HepG2 (cell line): ENCODE measurements at regions not wholly inside any gene's neighbourhood (a gene's known extent, or its start where the extent isn't known, plus 50 kb on each side); places are given as distances from the start of the nearest gene placed in this dataset.

Source experiments
- ATAC-seq: fragments of 200-7000 bp; cut with Tn5 transposase; 3 replicates; pipeline ENCODE4 v1.9.1; 2020; ENCODE audit warnings: mild to moderate bottlenecking, moderate library complexity
- BruUV-seq: library from RNA; stranded (reverse); fragments of 400-500 nt; replicated peaks from 2 replicates; lab custom pipeline; 2021; lab: Mats Ljungman, UMichigan
- CTCF ChIA-PET: fragments of 300-600 bp; formaldehyde crosslinking; extraction: SDS; loops from one replicate; lab custom pipeline; 2021; ENCODE audit warnings: low total read pairs, inconsistent platforms, low intra/inter-chr PET ratio; lab: Yijun Ruan, JAX
- POLR2A ChIA-PET: fragments of 350-600 bp; sonication (Branson Sonifier 250); formaldehyde crosslinking; loops from one replicate; lab custom pipeline; 2020; ENCODE audit warnings: antibody characterized with exemption, inconsistent platforms; lab: Yijun Ruan, JAX
- DNase-seq: peaks from one replicate; pipeline ENCODE4 v3.0.0-alpha.2; 2015; ENCODE audit warnings: low spot score
- FAIRE-seq: peaks from 3 replicates; lab custom pipeline; 2011; peaks lifted over from hg19 to GRCh38; lab: Jason Lieb, UNC
- H2AFZ ChIP-seq: one replicate; pipeline ENCODE4 v1.6.1; 2011; ENCODE audit warnings: low read length, inconsistent platforms
- H3K27ac ChIP-seq: fragments of 300-600 bp; 3 replicates; pipeline ENCODE4 v1.8.0; 2011; ENCODE audit warnings: mixed run types, mild to moderate bottlenecking, mixed read lengths, low read length, inconsistent platforms; ENCODE audit not compliant: insufficient read depth; ENCODE audit errors: extremely low read length
- H3K27me3 ChIP-seq, 2 experiments: fragments of 200-600 bp in 1 of 2; 2 replicates in 1 of 2; 3 replicates in 1 of 2; pipeline versions ENCODE4 v1.6.0 to v1.8.0; 2011; ENCODE audit warnings: low read length in 2 of 2, mild to moderate bottlenecking in 2 of 2, moderate library complexity in 2 of 2, inconsistent platforms in 1 of 2; ENCODE audit not compliant: insufficient read depth in 2 of 2, control insufficient read depth in 1 of 2
- H3K36me3 ChIP-seq, 2 experiments: fragments of 200-600 bp in 1 of 2; replicated peaks in 1 of 2; 2 replicates in 1 of 2; 3 replicates in 1 of 2; pipeline versions ENCODE4 v1.5.1 to v1.8.0; 2011; ENCODE audit warnings: low read length in 2 of 2, inconsistent platforms in 1 of 2; ENCODE audit not compliant: insufficient read depth in 2 of 2, control insufficient read depth in 1 of 2
- H3K4me1 ChIP-seq: 2 replicates; pipeline ENCODE4 v1.5.1; 2012; ENCODE audit warnings: low read length, inconsistent platforms; ENCODE audit not compliant: insufficient read depth
- H3K4me2 ChIP-seq: 2 replicates; pipeline ENCODE4 v1.6.0; 2011; ENCODE audit warnings: low read depth, low read length, inconsistent platforms
- H3K4me3 ChIP-seq, 3 experiments: fragments of 200-600 bp in 1 of 3; sonication (generic), shearing (Covaris generic) in 1 of 3; replicated peaks in 1 of 3; 2 replicates each; pipeline ENCODE4 v1.5.1; 2011 to 2016; ENCODE audit warnings: low read length in 3 of 3, inconsistent platforms in 2 of 3, low read depth in 2 of 3, mild to moderate bottlenecking in 2 of 3, control low read depth in 1 of 3, mixed read lengths in 1 of 3; ENCODE audit not compliant: insufficient read depth in 1 of 3
- H3K79me2 ChIP-seq: one replicate; pipeline ENCODE4 v1.6.1; 2011; ENCODE audit warnings: low read length, inconsistent platforms; ENCODE audit not compliant: insufficient read depth
- H3K9ac ChIP-seq: 2 replicates; pipeline ENCODE4 v1.6.0; 2011; ENCODE audit warnings: mild to moderate bottlenecking, low read depth, low read length, inconsistent platforms; ENCODE audit not compliant: insufficient read depth
- H3K9me3 ChIP-seq: 2 replicates; pipeline ENCODE4 v1.5.1; 2012; ENCODE audit warnings: mild to moderate bottlenecking, low read length
- H4K20me1 ChIP-seq: 2 replicates; pipeline ENCODE4 v1.6.0; 2011; ENCODE audit warnings: inconsistent platforms, mild to moderate bottlenecking, low read length, moderate library complexity; ENCODE audit not compliant: insufficient read depth
- CEBPG ChIP-seq: IDR thresholded peaks from 2 replicates; pipeline ENCODE4 v1.6.1; 2016
- ELF1 ChIP-seq: sonication (generic); formaldehyde crosslinking; IDR thresholded peaks from 2 replicates; pipeline ENCODE4 v1.4.0; 2020; ENCODE audit warnings: missing genetic modification reagents
- FOSL2 ChIP-seq: sonication (generic); formaldehyde crosslinking; IDR thresholded peaks from 2 replicates; pipeline ENCODE4 v1.4.0; 2020; ENCODE audit warnings: missing genetic modification reagents
- JARID2 ChIP-seq: sonication (generic); formaldehyde crosslinking; IDR thresholded peaks from 2 replicates; pipeline ENCODE4 v1.8.1; 2023; ENCODE audit warnings: missing genetic modification reagents, inconsistent platforms; ENCODE audit not compliant: insufficient replicate concordance
- MYNN ChIP-seq: sonication (generic); formaldehyde crosslinking; IDR thresholded peaks from 2 replicates; pipeline ENCODE4 v1.4.0; 2020; ENCODE audit warnings: mild to moderate bottlenecking, low read depth, missing genetic modification reagents
- NFE2L2 ChIP-seq: fragments of 150-350 bp; IDR thresholded peaks from 2 replicates; pipeline ENCODE4 v1.6.1; 2014; ENCODE audit warnings: low read length
- NFRKB ChIP-seq: fragments of 450-650 bp; IDR thresholded peaks from 2 replicates; pipeline ENCODE4 v1.6.1; 2017
- SMARCE1 ChIP-seq: fragments of 450-650 bp; IDR thresholded peaks from 2 replicates; pipeline ENCODE4 v1.6.1; 2017; ENCODE audit warnings: borderline replicate concordance
- SRSF4 ChIP-seq: fragments of 200-400 bp; formaldehyde crosslinking; IDR thresholded peaks from one replicate; pipeline ENCODE4 v1.6.1; 2018; ENCODE audit warnings: mild to moderate bottlenecking, low read depth, low read length, moderate library complexity; ENCODE audit not compliant: poor library complexity, severe bottlenecking
- TP53 ChIP-seq: sonication (generic); formaldehyde crosslinking; conservative IDR thresholded peaks from 2 replicates; pipeline ENCODE4 v1.4.0; 2020; ENCODE audit warnings: missing genetic modification reagents
- ZNF335 ChIP-seq: sonication (generic); formaldehyde crosslinking; IDR thresholded peaks from 2 replicates; pipeline ENCODE4 v1.4.0; 2020; ENCODE audit warnings: missing genetic modification reagents
- ZNF354B ChIP-seq: sonication (generic); formaldehyde crosslinking; IDR thresholded peaks from 2 replicates; pipeline ENCODE4 v1.8.0; 2022; ENCODE audit warnings: mild to moderate bottlenecking, missing genetic modification reagents
- ZNF619 ChIP-seq: sonication (generic); formaldehyde crosslinking; IDR thresholded peaks from 2 replicates; pipeline ENCODE4 v1.4.0; 2020; ENCODE audit warnings: mild to moderate bottlenecking, missing genetic modification reagents
- ZNF660 ChIP-seq: sonication (generic); formaldehyde crosslinking; IDR thresholded peaks from 2 replicates; pipeline ENCODE4 v1.5.1; 2020; ENCODE audit warnings: mild to moderate bottlenecking, low read depth, missing genetic modification reagents, borderline replicate concordance
- ZNF816 ChIP-seq: sonication (generic); formaldehyde crosslinking; IDR thresholded peaks from 2 replicates; pipeline ENCODE4 v1.8.0; 2022; ENCODE audit warnings: missing genetic modification reagents, mild to moderate bottlenecking, borderline replicate concordance
- WGBS: methylation state at CpG from one replicate; pipeline ENCODE4 v1.1.6; 2017; ENCODE audit warnings: low lambda C conversion rate; 5-methylcytosine and 5-hydroxymethylcytosine counted together
- in situ Hi-C: cut with HindIII; loops from 2 replicates; pipeline ENCODE4 v1.10.0; 2017; ENCODE audit warnings: low pct_unique_long_range_greater_than_20kb; ENCODE audit not compliant: extremely low pct_ligation_motif_present
- intact Hi-C: fragments of 100-400 bp; cut with micrococcal nuclease; formaldehyde crosslinking; loops from one replicate; pipeline ENCODE4 v1.10.0; 2022; ENCODE audit not compliant: unreplicated experiment
- TF ChIP-seq, protein P1 (sequence below): sonication (generic); formaldehyde crosslinking; IDR thresholded peaks from 2 replicates; pipeline ENCODE4 v1.9.0; 2021; ENCODE audit warnings: mild to moderate bottlenecking, missing genetic modification reagents

DNA sequence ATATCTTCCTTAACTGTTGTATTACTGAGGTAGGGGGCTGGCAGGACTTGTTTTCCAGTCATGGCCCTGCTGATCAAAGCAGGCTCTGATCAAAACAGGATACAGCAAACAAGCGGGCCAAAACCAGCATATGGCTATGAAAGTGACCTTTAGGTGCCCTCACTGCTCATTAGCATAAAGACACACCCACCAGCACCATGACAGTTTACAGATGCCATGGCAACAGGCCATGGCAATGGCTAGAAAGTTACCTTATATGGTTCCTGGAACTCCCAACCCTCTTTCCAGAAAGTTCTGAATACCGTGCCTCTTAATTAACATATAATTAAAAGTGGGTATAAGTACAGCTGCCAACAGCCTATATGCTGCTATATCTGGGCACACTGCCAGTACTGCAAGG, 551.4 kb upstream of the SGCG start:
- intact Hi-C loops (no loop called here), in situ Hi-C loops (no loop called here)
- no peak for ATAC-seq
- H3K36me3 ChIP-seq, result no peaks in the 10 kb centered on the region
- CTCF ChIA-PET, result no interaction called here
- POLR2A ChIA-PET, result no interaction called here
- no peak overlapping the region for H3K9ac ChIP-seq
- no peak for DNase-seq
- no peaks in the 10 kb centered on the region for H4K20me1 ChIP-seq
- H3K9me3 ChIP-seq, result no peaks in the 10 kb centered on the region
- no peak overlapping the region for H3K4me2 ChIP-seq
- TF ChIP-seq NFRKB, result no peak
- TF ChIP-seq FOSL2 (CRISPR knock-in tag), result no peak
- TF ChIP-seq CEBPG (CRISPR knock-in tag), result no peak
- TF ChIP-seq NFE2L2, result no peak
- TF ChIP-seq ELF1 (CRISPR knock-in tag), result no peak
- no peaks in the 10 kb centered on the region for H3K79me2 ChIP-seq
- no TSS peak for BruUV-seq
- no peaks in the 10 kb centered on the region for H3K4me1 ChIP-seq
- H2AFZ ChIP-seq, result no peak overlapping the region
- no peak for FAIRE-seq
- no peak overlapping the region for H3K27ac ChIP-seq
- H3K27me3 ChIP-seq, result no peaks in the 10 kb centered on the region
- H3K4me3 ChIP-seq, result no peak overlapping the region
- 0% methylated on average over 1 of the region's 2 CpGs for WGBS

DNA sequence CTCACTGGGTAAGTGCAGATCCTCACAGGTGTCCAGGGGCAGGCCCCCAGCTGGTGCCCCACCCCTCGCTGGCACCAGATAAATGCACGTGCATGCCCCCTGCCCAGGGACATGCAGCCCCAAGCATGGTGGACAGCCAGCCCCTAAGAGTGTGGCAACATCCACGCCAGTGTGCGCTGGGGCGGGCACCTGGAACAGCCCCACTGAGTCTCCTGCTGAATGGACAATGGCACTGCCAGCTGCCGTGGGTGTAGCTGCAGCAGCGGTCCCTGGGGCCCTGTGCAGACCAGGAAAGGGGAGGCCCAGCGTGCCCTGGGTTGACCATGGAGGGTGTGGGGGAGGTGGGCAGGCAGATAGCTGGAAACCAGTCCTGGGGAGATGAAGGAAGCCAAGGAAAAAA, 538.7 kb upstream of the SGCG start:
- H3K4me3 ChIP-seq, result no peak overlapping the region
- no peak overlapping the region for H3K9ac ChIP-seq
- H3K27me3 ChIP-seq, result peaks cover 2 to 20% of the 10 kb centered on the region in 2 experiments; a peak in 2 of 5 replicates
- no peak for TF ChIP-seq MYNN
- TF ChIP-seq ZNF354B, result no peak
- TF ChIP-seq ZNF335 (CRISPR knock-in tag), result no peak
- TF ChIP-seq, protein P1, sequence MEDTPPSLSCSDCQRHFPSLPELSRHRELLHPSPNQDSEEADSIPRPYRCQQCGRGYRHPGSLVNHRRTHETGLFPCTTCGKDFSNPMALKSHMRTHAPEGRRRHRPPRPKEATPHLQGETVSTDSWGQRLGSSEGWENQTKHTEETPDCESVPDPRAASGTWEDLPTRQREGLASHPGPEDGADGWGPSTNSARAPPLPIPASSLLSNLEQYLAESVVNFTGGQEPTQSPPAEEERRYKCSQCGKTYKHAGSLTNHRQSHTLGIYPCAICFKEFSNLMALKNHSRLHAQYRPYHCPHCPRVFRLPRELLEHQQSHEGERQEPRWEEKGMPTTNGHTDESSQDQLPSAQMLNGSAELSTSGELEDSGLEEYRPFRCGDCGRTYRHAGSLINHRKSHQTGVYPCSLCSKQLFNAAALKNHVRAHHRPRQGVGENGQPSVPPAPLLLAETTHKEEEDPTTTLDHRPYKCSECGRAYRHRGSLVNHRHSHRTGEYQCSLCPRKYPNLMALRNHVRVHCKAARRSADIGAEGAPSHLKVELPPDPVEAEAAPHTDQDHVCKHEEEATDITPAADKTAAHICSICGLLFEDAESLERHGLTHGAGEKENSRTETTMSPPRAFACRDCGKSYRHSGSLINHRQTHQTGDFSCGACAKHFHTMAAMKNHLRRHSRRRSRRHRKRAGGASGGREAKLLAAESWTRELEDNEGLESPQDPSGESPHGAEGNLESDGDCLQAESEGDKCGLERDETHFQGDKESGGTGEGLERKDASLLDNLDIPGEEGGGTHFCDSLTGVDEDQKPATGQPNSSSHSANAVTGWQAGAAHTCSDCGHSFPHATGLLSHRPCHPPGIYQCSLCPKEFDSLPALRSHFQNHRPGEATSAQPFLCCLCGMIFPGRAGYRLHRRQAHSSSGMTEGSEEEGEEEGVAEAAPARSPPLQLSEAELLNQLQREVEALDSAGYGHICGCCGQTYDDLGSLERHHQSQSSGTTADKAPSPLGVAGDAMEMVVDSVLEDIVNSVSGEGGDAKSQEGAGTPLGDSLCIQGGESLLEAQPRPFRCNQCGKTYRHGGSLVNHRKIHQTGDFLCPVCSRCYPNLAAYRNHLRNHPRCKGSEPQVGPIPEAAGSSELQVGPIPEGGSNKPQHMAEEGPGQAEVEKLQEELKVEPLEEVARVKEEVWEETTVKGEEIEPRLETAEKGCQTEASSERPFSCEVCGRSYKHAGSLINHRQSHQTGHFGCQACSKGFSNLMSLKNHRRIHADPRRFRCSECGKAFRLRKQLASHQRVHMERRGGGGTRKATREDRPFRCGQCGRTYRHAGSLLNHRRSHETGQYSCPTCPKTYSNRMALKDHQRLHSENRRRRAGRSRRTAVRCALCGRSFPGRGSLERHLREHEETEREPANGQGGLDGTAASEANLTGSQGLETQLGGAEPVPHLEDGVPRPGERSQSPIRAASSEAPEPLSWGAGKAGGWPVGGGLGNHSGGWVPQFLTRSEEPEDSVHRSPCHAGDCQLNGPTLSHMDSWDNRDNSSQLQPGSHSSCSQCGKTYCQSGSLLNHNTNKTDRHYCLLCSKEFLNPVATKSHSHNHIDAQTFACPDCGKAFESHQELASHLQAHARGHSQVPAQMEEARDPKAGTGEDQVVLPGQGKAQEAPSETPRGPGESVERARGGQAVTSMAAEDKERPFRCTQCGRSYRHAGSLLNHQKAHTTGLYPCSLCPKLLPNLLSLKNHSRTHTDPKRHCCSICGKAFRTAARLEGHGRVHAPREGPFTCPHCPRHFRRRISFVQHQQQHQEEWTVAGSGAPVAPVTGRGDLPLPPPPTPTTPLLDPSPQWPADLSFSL (CRISPR knock-in tag), result no peak
- no peak for TF ChIP-seq ZNF619 (CRISPR knock-in tag)
- no peak for TF ChIP-seq JARID2 (CRISPR knock-in tag)
- TF ChIP-seq SMARCE1, result no peak
- no peak for TF ChIP-seq ZNF816 (CRISPR knock-in tag)
- TF ChIP-seq ZNF660 (CRISPR knock-in tag), result no peak
- no peak for TF ChIP-seq TP53 (CRISPR knock-in tag)
- TF ChIP-seq SRSF4, result no peak
- TF ChIP-seq, all 625 proteins: peak for 0
- FAIRE-seq, result no peak
- Histone ChIP-seq H3K27ac (no peak overlapping the region), H3K9me3 (no peaks in the 10 kb centered on the region), H3K4me2 (no peak overlapping the region), H4K20me1 (no peaks in the 10 kb centered on the region), H2AFZ (no peak overlapping the region), H3K4me1 (no peaks in the 10 kb centered on the region), H3K79me2 (no peaks in the 10 kb centered on the region), H3K36me3 (no peaks in the 10 kb centered on the region)
- ChIA-PET CTCF (no interaction called here), POLR2A (no interaction called here)
- in situ Hi-C loops (no loop called here), intact Hi-C loops (no loop called here)
- no peak for ATAC-seq
- WGBS, result 22% methylated on average over 8 of the region's 8 CpGs
- DNase-seq, result no peak
- BruUV-seq, result no TSS peak
